IPS-15b (cell line): ENCODE measurements at regions not wholly inside any gene's neighbourhood (a gene's known extent, or its start where the extent isn't known, plus 50 kb on each side); places are given as distances from the start of the nearest gene placed in this dataset.

Source experiments
- H3K27me3 ChIP-seq: one replicate; pipeline ENCODE4 v1.6.1; 2013; ENCODE audit warnings: low read length; ENCODE audit not compliant: control insufficient read depth, insufficient read depth
- H3K36me3 ChIP-seq: one replicate; pipeline ENCODE4 v1.6.1; 2013; ENCODE audit warnings: low read length; ENCODE audit not compliant: control insufficient read depth, insufficient read depth
- H3K4me1 ChIP-seq: one replicate; pipeline ENCODE4 v1.6.1; 2013; ENCODE audit warnings: mild to moderate bottlenecking, low read length; ENCODE audit not compliant: control insufficient read depth, insufficient read depth
- H3K4me3 ChIP-seq: one replicate; pipeline ENCODE4 v1.5.1; 2013; ENCODE audit warnings: low read depth, low read length
- H3K9ac ChIP-seq: one replicate; pipeline ENCODE4 v1.6.1; 2013; ENCODE audit warnings: low read depth, mild to moderate bottlenecking, low read length
- H3K9me3 ChIP-seq: one replicate; pipeline ENCODE4 v1.6.1; 2013; ENCODE audit warnings: mild to moderate bottlenecking, low read length; ENCODE audit not compliant: control insufficient read depth, insufficient read depth

DNA sequence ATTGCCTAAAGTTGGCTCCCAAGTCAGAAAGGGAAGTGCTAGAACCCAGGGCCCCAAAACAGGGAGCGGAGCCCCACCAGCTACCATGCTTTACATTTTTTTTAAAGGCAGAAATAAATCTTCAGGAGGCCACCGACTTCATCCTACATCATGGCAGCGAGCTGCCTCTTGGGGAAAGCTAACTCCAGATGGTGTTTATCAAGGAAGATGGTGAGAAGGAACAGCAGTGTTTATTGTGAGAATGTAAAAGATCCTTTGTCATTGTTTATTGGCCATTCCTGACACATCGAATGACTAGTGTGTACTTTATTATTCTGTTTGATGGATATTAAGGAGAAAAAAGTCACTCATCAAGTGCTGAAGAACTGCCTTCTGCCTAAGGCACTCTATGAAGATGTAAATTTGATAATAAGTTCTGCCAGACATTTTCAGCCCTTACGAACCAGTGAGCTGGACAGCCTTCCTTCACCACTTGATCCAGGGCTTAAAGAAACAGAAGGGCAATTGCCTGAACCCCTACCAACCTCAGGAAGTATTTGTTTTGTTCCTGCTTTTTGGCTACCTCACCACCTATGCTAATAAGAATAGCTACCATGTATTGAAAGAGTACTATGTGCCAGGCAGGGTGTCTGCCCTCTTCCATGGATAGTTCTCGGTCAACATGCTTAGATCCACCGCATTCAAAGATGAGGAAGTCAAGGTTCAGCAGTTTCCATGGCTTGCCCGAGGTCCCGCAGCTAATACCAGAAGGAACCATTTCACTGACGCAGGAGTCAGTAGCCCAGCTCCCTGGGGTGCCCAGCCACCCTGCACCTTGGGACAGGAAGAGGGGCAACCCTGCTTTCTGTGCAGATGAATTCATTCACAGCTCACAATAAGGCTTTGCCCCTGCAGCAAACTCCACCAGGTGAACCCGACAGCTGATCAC lies 194.7 kb upstream of the RREB1 start:
- no peaks in the 10 kb centered on the region for H3K36me3 ChIP-seq
- no peak overlapping the region for H3K9ac ChIP-seq
- no peak overlapping the region for H3K4me3 ChIP-seq
- no peaks in the 10 kb centered on the region for H3K9me3 ChIP-seq
- no peaks in the 10 kb centered on the region for H3K4me1 ChIP-seq
- H3K27me3 ChIP-seq: no peaks in the 10 kb centered on the region

DNA sequence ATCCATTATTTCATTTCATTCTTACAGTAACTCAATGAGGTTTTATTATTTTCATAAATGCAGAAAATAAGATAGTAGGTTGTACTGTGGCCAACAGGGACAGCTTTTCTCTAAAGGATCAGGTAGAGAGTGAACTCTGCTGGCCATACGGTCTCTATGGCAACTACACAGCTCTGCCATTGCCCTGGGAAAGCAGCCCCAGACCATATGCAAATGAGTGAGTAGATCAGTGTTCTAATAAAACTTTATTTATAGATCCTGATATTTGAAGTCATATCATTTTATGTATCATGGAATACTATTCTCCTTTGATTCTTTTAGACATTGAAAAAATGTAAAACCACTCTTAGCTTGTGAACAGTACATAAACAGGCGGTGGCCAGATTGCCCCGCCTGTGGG lies 192.5 kb upstream of the RREB1 start:
- Histone ChIP-seq H3K4me3 (no peak overlapping the region), H3K27me3 (no peaks in the 10 kb centered on the region), H3K36me3 (no peaks in the 10 kb centered on the region), H3K9me3 (no peaks in the 10 kb centered on the region), H3K4me1 (no peaks in the 10 kb centered on the region), H3K9ac (no peak overlapping the region)

- no peak overlapping the region for H3K4me3 ChIP-seq
- no peaks in the 10 kb centered on the region for H3K9me3 ChIP-seq
- H3K27me3 ChIP-seq: no peaks in the 10 kb centered on the region
- no peaks in the 10 kb centered on the region for H3K4me1 ChIP-seq
- H3K36me3 ChIP-seq: no peaks in the 10 kb centered on the region
- no peak overlapping the region for H3K9ac ChIP-seq
Measured at GRCh38 chr6:6915813-6916547, 191.8 kb upstream of the RREB1 start.

GRCh38 chr6:6916598-6916997 lies 191.2 kb upstream of the RREB1 start:
- Histone ChIP-seq H3K36me3 (no peaks in the 10 kb centered on the region), H3K4me3 (no peak overlapping the region), H3K9me3 (no peaks in the 10 kb centered on the region), H3K27me3 (no peaks in the 10 kb centered on the region), H3K9ac (no peak overlapping the region), H3K4me1 (no peaks in the 10 kb centered on the region)

DNA sequence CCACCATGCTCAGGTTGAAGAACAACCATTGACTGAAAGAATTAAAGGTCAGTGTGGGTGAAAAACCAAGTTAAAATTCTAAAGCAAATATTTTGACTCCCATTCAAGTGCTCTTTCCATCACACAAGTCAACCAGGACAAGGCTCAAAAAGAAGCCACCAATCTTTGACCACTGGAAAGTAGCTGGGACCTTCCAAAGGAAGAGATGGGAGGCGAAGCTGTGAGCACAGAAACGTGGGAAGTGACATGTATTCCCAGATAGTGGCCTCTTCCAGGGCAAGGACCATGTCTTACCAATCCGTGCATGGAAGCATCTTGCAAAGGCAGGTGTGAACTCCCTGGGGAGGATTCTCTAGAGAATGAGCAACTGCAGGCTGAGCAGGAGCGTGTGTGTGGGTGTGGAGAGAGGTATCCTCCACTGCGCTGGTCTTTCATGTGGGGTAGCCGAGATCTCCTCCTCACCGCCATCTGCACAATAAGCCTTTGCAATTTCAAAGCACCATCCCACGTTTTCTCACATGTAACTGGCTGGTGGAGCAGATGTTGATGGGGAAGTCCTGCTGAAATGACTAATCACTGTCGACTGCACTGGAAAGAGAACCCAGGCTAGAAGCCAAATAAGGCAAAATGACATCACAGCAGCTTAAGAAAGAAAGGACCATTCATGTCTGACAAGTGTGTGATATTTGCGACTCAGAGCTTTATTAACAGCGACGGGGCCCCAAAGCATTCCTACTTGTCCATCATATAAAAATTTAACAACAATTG lies 189.4 kb upstream of the RREB1 start:
- Histone ChIP-seq H3K9me3 (no peaks in the 10 kb centered on the region), H3K27me3 (no peaks in the 10 kb centered on the region), H3K36me3 (no peaks in the 10 kb centered on the region), H3K9ac (no peak overlapping the region), H3K4me1 (no peaks in the 10 kb centered on the region), H3K4me3 (no peak overlapping the region)

GRCh38 chr6:6919173-6919572 lies 188.6 kb upstream of the RREB1 start:
- Histone ChIP-seq H3K36me3 (no peaks in the 10 kb centered on the region), H3K27me3 (no peaks in the 10 kb centered on the region), H3K4me3 (no peak overlapping the region), H3K4me1 (no peaks in the 10 kb centered on the region), H3K9ac (no peak overlapping the region), H3K9me3 (no peaks in the 10 kb centered on the region)

- Histone ChIP-seq H3K27me3 (no peaks in the 10 kb centered on the region), H3K4me3 (no peak overlapping the region), H3K9ac (no peak overlapping the region), H3K36me3 (no peaks in the 10 kb centered on the region), H3K4me1 (no peaks in the 10 kb centered on the region), H3K9me3 (no peaks in the 10 kb centered on the region)
Measured at GRCh38 chr6:6920114-6920986, 187.4 kb upstream of the RREB1 start.

DNA sequence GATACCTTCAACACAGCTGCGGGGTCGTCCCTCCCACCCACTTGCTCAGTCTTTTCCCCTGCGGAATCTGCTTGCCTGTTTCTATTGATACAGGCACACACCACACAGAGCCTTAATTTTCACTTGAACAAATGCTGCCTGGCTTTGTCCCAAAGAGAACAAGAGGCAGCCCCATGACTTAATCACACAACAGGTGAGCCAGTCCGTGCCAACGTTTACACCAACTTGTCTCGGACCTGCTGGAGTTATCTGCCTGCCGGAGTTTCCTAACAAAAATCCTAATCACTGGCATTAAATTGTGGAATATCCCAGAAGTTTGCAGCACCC lies 186.8 kb upstream of the RREB1 start:
- H3K4me1 ChIP-seq: no peaks in the 10 kb centered on the region
- no peaks in the 10 kb centered on the region for H3K9me3 ChIP-seq
- H3K36me3 ChIP-seq: no peaks in the 10 kb centered on the region
- H3K4me3 ChIP-seq: no peak overlapping the region
- no peak overlapping the region for H3K9ac ChIP-seq
- H3K27me3 ChIP-seq: no peaks in the 10 kb centered on the region

- no peaks in the 10 kb centered on the region for H3K4me1 ChIP-seq
- no peak overlapping the region for H3K4me3 ChIP-seq
- H3K36me3 ChIP-seq: no peaks in the 10 kb centered on the region
- H3K9me3 ChIP-seq: no peaks in the 10 kb centered on the region
- H3K27me3 ChIP-seq: no peaks in the 10 kb centered on the region
- no peak overlapping the region for H3K9ac ChIP-seq
Measured at GRCh38 chr6:6922166-6922565, 185.6 kb upstream of the RREB1 start.

GRCh38 chr6:6923605-6924004 lies 184.2 kb upstream of the RREB1 start:
- Histone ChIP-seq H3K9me3 (no peaks in the 10 kb centered on the region), H3K4me3 (no peak overlapping the region)

GRCh38 chr6:6924708-6925107 lies 183.1 kb upstream of the RREB1 start:
- no peaks in the 10 kb centered on the region for H3K36me3 ChIP-seq
- H3K9ac ChIP-seq: no peak overlapping the region
- H3K9me3 ChIP-seq: no peaks in the 10 kb centered on the region
- no peak overlapping the region for H3K4me3 ChIP-seq
- H3K4me1 ChIP-seq: no peaks in the 10 kb centered on the region
- no peaks in the 10 kb centered on the region for H3K27me3 ChIP-seq

More at GRCh38 chr6:6923605-6924004, 184.2 kb upstream of the RREB1 start:
- H3K27me3 ChIP-seq: no peaks in the 10 kb centered on the region
- H3K9ac ChIP-seq: no peak overlapping the region
- no peaks in the 10 kb centered on the region for H3K36me3 ChIP-seq
- no peaks in the 10 kb centered on the region for H3K4me1 ChIP-seq
